ENCODE measurements at regions not wholly inside any gene's neighbourhood (a gene's known extent, or its start where the extent isn't known, plus 50 kb on each side); places are given as distances from the start of the nearest gene placed in this dataset.

- no peak for TF ChIP-seq CTCF (IDR thresholded peaks at IDR 0.05; ENCODE audit: insufficient read depth, low read depth, low read length)
- no peak for TF ChIP-seq EZH2 (IDR thresholded peaks at IDR 0.05; ENCODE audit: insufficient read depth, low read length)
- Mint-ChIP-seq H3K36me3 (ENCODE audit: low read depth, unreplicated experiment) (peaks cover 4% of the 10 kb centered on the region), H3K27ac (ENCODE audit: unreplicated experiment) (peak overlapping the region; percentile 78), H3K4me3 (ENCODE audit: unreplicated experiment) (no peak overlapping the region), H3K9me3 (ENCODE audit: unreplicated experiment) (no peaks in the 10 kb centered on the region), H3K4me1 (ENCODE audit: low read depth, unreplicated experiment) (peaks cover 23% of the 10 kb centered on the region), H3K27me3 (ENCODE audit: low read depth, unreplicated experiment) (peaks cover 1% of the 10 kb centered on the region)
- H3K9me3 ChIP-seq (ENCODE audit: insufficient read depth, low read depth, low read length), result no peaks in the 10 kb centered on the region
- no peaks in the 10 kb centered on the region for H4K20me1 ChIP-seq (ENCODE audit: insufficient read depth, low read length)
- FAIRE-seq (peak; percentile 23), DNase-seq (ENCODE audit: low read depth) (peak; percentile 78)
- no peak overlapping the region for H3K9ac ChIP-seq (ENCODE audit: low read length)
- H3K4me2 ChIP-seq (ENCODE audit: low read length), result no peak overlapping the region
- H3K27me3 ChIP-seq (ENCODE audit: insufficient read depth, low read length), result no peaks in the 10 kb centered on the region
- H3K4me1 ChIP-seq (ENCODE audit: insufficient read depth, low read length), result peaks cover 8% of the 10 kb centered on the region
- H2AFZ ChIP-seq (ENCODE audit: low read depth, low read length), result no peak overlapping the region
- no peak overlapping the region for H3K4me3 ChIP-seq (ENCODE audit: insufficient read depth, low read depth, low read length)
- no peaks in the 10 kb centered on the region for H3K79me2 ChIP-seq (ENCODE audit: insufficient read depth, low read length)
- no peaks in the 10 kb centered on the region for H3K36me3 ChIP-seq (ENCODE audit: insufficient read depth, low read length)
- H3K27ac ChIP-seq (ENCODE audit: low read depth, low read length), result no peak overlapping the region
Measured at GRCh38 chr3:64859625-64860535, 172.1 kb upstream of the ADAMTS9 start.

GRCh38 chr3:64856977-64857516 lies 169.2 kb upstream of the ADAMTS9 start:
- H3K9ac ChIP-seq (ENCODE audit: low read length), result no peak overlapping the region
- Mint-ChIP-seq H3K36me3 (ENCODE audit: low read depth, unreplicated experiment) (no peaks in the 10 kb centered on the region), H3K4me3 (ENCODE audit: unreplicated experiment) (no peak overlapping the region), H3K27ac (ENCODE audit: unreplicated experiment) (no peak overlapping the region), H3K9me3 (ENCODE audit: unreplicated experiment) (no peaks in the 10 kb centered on the region), H3K4me1 (ENCODE audit: low read depth, unreplicated experiment) (peaks cover 23% of the 10 kb centered on the region), H3K27me3 (ENCODE audit: low read depth, unreplicated experiment) (peaks cover 1% of the 10 kb centered on the region)
- FAIRE-seq, result no peak
- no peaks in the 10 kb centered on the region for H3K36me3 ChIP-seq (ENCODE audit: insufficient read depth, low read length)
- no peak for TF ChIP-seq CTCF (IDR thresholded peaks at IDR 0.05; ENCODE audit: insufficient read depth, low read depth, low read length)
- TF ChIP-seq EZH2 (IDR thresholded peaks at IDR 0.05; ENCODE audit: insufficient read depth, low read length), result no peak
- H3K4me1 ChIP-seq (ENCODE audit: insufficient read depth, low read length), result peaks cover 8% of the 10 kb centered on the region
- no peak overlapping the region for H3K4me3 ChIP-seq (ENCODE audit: insufficient read depth, low read depth, low read length)
- no peaks in the 10 kb centered on the region for H3K9me3 ChIP-seq (ENCODE audit: insufficient read depth, low read depth, low read length)
- no peaks in the 10 kb centered on the region for H3K79me2 ChIP-seq (ENCODE audit: insufficient read depth, low read length)
- H3K4me2 ChIP-seq (ENCODE audit: low read length), result no peak overlapping the region
- no peak for DNase-seq (ENCODE audit: low read depth)
- H4K20me1 ChIP-seq (ENCODE audit: insufficient read depth, low read length), result no peaks in the 10 kb centered on the region
- no peak overlapping the region for H3K27ac ChIP-seq (ENCODE audit: low read depth, low read length)
- no peaks in the 10 kb centered on the region for H3K27me3 ChIP-seq (ENCODE audit: insufficient read depth, low read length)
- H2AFZ ChIP-seq (ENCODE audit: low read depth, low read length), result no peak overlapping the region

DNA sequence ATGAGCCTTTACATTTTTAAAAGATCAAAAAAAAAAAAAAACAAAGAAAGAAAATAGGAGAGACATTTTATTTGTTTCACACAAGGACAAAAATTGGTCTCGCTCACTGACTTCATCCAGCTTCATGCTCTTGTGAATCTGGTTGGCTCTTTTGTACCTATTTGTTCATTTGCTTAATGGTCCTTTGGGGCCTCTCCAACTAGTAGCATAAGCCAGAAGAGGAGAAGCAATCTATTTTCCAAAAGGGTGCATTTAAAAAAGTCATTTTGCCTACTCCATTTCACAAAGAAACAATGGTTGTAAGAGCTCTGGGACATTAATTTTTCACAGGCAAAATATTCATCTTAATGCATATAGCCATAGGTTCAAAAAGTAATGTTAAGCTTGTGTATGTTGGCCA lies 168.3 kb upstream of the ADAMTS9 start:
- Histone ChIP-seq H3K79me2 (ENCODE audit: insufficient read depth, low read length) (no peaks in the 10 kb centered on the region), H2AFZ (ENCODE audit: low read depth, low read length) (no peak overlapping the region), H4K20me1 (ENCODE audit: insufficient read depth, low read length) (no peaks in the 10 kb centered on the region), H3K4me2 (ENCODE audit: low read length) (no peak overlapping the region), H3K9me3 (ENCODE audit: insufficient read depth, low read depth, low read length) (no peaks in the 10 kb centered on the region), H3K9ac (ENCODE audit: low read length) (no peak overlapping the region), H3K27me3 (ENCODE audit: insufficient read depth, low read length) (no peaks in the 10 kb centered on the region), H3K4me1 (ENCODE audit: insufficient read depth, low read length) (peaks cover 8% of the 10 kb centered on the region), H3K27ac (ENCODE audit: low read depth, low read length) (no peak overlapping the region), H3K4me3 (ENCODE audit: insufficient read depth, low read depth, low read length) (no peak overlapping the region), H3K36me3 (ENCODE audit: insufficient read depth, low read length) (no peaks in the 10 kb centered on the region)
- H3K27me3 Mint-ChIP-seq (ENCODE audit: low read depth, unreplicated experiment), result peaks cover 1% of the 10 kb centered on the region
- H3K36me3 Mint-ChIP-seq (ENCODE audit: low read depth, unreplicated experiment), result no peaks in the 10 kb centered on the region
- FAIRE-seq (no peak), DNase-seq (ENCODE audit: low read depth) (no peak)
- H3K4me3 Mint-ChIP-seq (ENCODE audit: unreplicated experiment), result no peak overlapping the region
- peaks cover 18% of the 10 kb centered on the region for H3K4me1 Mint-ChIP-seq (ENCODE audit: low read depth, unreplicated experiment)
- TF ChIP-seq CTCF (IDR thresholded peaks at IDR 0.05; ENCODE audit: insufficient read depth, low read depth, low read length), result no peak
- TF ChIP-seq EZH2 (IDR thresholded peaks at IDR 0.05; ENCODE audit: insufficient read depth, low read length), result no peak
- H3K27ac Mint-ChIP-seq (ENCODE audit: unreplicated experiment), result no peak overlapping the region
- no peaks in the 10 kb centered on the region for H3K9me3 Mint-ChIP-seq (ENCODE audit: unreplicated experiment)
